ENCODE measurements at regions not wholly inside any gene's neighbourhood (a gene's known extent, or its start where the extent isn't known, plus 50 kb on each side); places are given as distances from the start of the nearest gene placed in this dataset.

GRCh38 chr7:19491371-19491770, 217.5 kb downstream of the POLR1F start:
- DNase-seq (ENCODE audit: extremely low read depth, low read depth) = no peak
- no peak for TF ChIP-seq CTCF (IDR thresholded peaks at IDR 0.05; ENCODE audit: low read depth, low read length, missing control alignments)
- H3K4me3 ChIP-seq (replicated peaks; ENCODE audit: low read depth, low read length) = no peak overlapping the region

- no peak for TF ChIP-seq CTCF (IDR thresholded peaks at IDR 0.05; ENCODE audit: low read depth, low read length, missing control alignments)
- no peak for DNase-seq (ENCODE audit: extremely low read depth, low read depth)
Measured at GRCh38 chr7:19489162-19489820, 219.5 kb downstream of the POLR1F start.

GRCh38 chr7:19488056-19488455, 220.8 kb downstream of the POLR1F start:
- no peak for TF ChIP-seq CTCF (IDR thresholded peaks at IDR 0.05; ENCODE audit: low read depth, low read length, missing control alignments)
- no peak overlapping the region for H3K4me3 ChIP-seq (replicated peaks; ENCODE audit: low read depth, low read length)

More at GRCh38 chr7:19489162-19489820, 219.5 kb downstream of the POLR1F start:
- H3K4me3 ChIP-seq (replicated peaks; ENCODE audit: low read depth, low read length) = no peak overlapping the region

GRCh38 chr7:19482628-19483027, 226.2 kb downstream of the POLR1F start:
- TF ChIP-seq CTCF (IDR thresholded peaks at IDR 0.05; ENCODE audit: low read depth, low read length, missing control alignments) = no peak
- no peak overlapping the region for H3K4me3 ChIP-seq (replicated peaks; ENCODE audit: low read depth, low read length)
- DNase-seq (ENCODE audit: extremely low read depth, low read depth) = no peak

More at GRCh38 chr7:19488056-19488455, 220.8 kb downstream of the POLR1F start:
- no peak for DNase-seq (ENCODE audit: extremely low read depth, low read depth)

GRCh38 chr7:19480383-19480782, 228.5 kb downstream of the POLR1F start:
- no peak for DNase-seq (ENCODE audit: extremely low read depth, low read depth)
- TF ChIP-seq CTCF (IDR thresholded peaks at IDR 0.05; ENCODE audit: low read depth, low read length, missing control alignments) = no peak
- H3K4me3 ChIP-seq (replicated peaks; ENCODE audit: low read depth, low read length) = no peak overlapping the region

- no peak for DNase-seq (ENCODE audit: extremely low read depth, low read depth)
- no peak overlapping the region for H3K4me3 ChIP-seq (replicated peaks; ENCODE audit: low read depth, low read length)
- TF ChIP-seq CTCF (IDR thresholded peaks at IDR 0.05; ENCODE audit: low read depth, low read length, missing control alignments) = no peak
Measured at GRCh38 chr7:19470031-19470430, 238.8 kb downstream of the POLR1F start.

GRCh38 chr7:19465861-19466260, 243.0 kb downstream of the POLR1F start:
- DNase-seq (ENCODE audit: extremely low read depth, low read depth) = no peak
- no peak for TF ChIP-seq CTCF (IDR thresholded peaks at IDR 0.05; ENCODE audit: low read depth, low read length, missing control alignments)
- no peak overlapping the region for H3K4me3 ChIP-seq (replicated peaks; ENCODE audit: low read depth, low read length)

Measured in HFF-Myc (cell line).